Amniotic stem cell (primary cell): ENCODE measurements at regions not wholly inside any gene's neighbourhood (a gene's known extent, or its start where the extent isn't known, plus 50 kb on each side); places are given as distances from the start of the nearest gene placed in this dataset.
A peak's percentile ranks its signal among the peaks of the same experiment; 100 is the strongest.

ENCODE experiments used
- DNase-seq: peaks from one replicate; lab custom pipeline; 2025; lab: John Stamatoyannopoulos, UW

GRCh38 chr2:158732573-158733429 lies 62.3 kb upstream of the DAPL1 start:
- no peak for DNase-seq

- no peak for DNase-seq
Measured at GRCh38 chr2:158733430-158733755, 61.7 kb upstream of the DAPL1 start.

GRCh38 chr2:158734442-158734841 lies 60.7 kb upstream of the DAPL1 start:
- DNase-seq = no peak

- no peak for DNase-seq
Measured at GRCh38 chr2:158735822-158736580, 59.1 kb upstream of the DAPL1 start.

- no peak for DNase-seq
Measured at GRCh38 chr2:158738363-158738762, 56.8 kb upstream of the DAPL1 start.

- DNase-seq = no peak
Measured at GRCh38 chr2:158740127-158740526, 55.0 kb upstream of the DAPL1 start.

GRCh38 chr2:158740621-158741020 lies 54.5 kb upstream of the DAPL1 start:
- no peak for DNase-seq

- no peak for DNase-seq
Measured at GRCh38 chr2:158741625-158742024, 53.5 kb upstream of the DAPL1 start.

GRCh38 chr2:158742536-158742935 lies 52.6 kb upstream of the DAPL1 start:
- no peak for DNase-seq

GRCh38 chr2:158743466-158743865 lies 51.7 kb upstream of the DAPL1 start:
- DNase-seq = no peak

GRCh38 chr2:158743879-158744278 lies 51.2 kb upstream of the DAPL1 start:
- DNase-seq = no peak

GRCh38 chr2:158745067-158745865 lies 49.9 kb upstream of the DAPL1 start:
- peak; percentile 24 for DNase-seq
